GM12873 (cell line): ENCODE measurements at regions not wholly inside any gene's neighbourhood (a gene's known extent, or its start where the extent isn't known, plus 50 kb on each side); places are given as distances from the start of the nearest gene placed in this dataset.

Source experiments
- CTCF ChIP-seq: IDR thresholded peaks from 2 replicates; pipeline ENCODE4 v1.5.1; 2012; ENCODE audit warnings: low read depth, mild to moderate bottlenecking, moderate library complexity, low read length, control low read depth; ENCODE audit not compliant: insufficient read depth; ENCODE audit errors: missing control alignments

- no peak for TF ChIP-seq CTCF
These were observed 677.3 kb upstream of the PCDH20 start for GRCh38 chr13:62092949-62093348.

- no peak for TF ChIP-seq CTCF
These were observed 676.9 kb upstream of the PCDH20 start for GRCh38 chr13:62092536-62092935.

- no peak for TF ChIP-seq CTCF
These were observed 672.5 kb upstream of the PCDH20 start for GRCh38 chr13:62088165-62088564.

- no peak for TF ChIP-seq CTCF
These were observed 671.5 kb upstream of the PCDH20 start for GRCh38 chr13:62087124-62087523.

- TF ChIP-seq CTCF = no peak
These were observed 669.9 kb upstream of the PCDH20 start for GRCh38 chr13:62085337-62086229.

- no peak for TF ChIP-seq CTCF
These were observed 669.1 kb upstream of the PCDH20 start for GRCh38 chr13:62084728-62085127.

GRCh38 chr13:62067821-62068220 is 652.2 kb upstream of the PCDH20 start:
- TF ChIP-seq CTCF = no peak
